Tibial nerve (tissue), 4 donors: ENCODE measurements at regions not wholly inside any gene's neighbourhood (a gene's known extent, or its start where the extent isn't known, plus 50 kb on each side); places are given as distances from the start of the nearest gene placed in this dataset.
"Not testable (repeated sequence)": the region's sequence is repeated elsewhere in the genome, so short reads cannot be mapped to it uniquely, and the experiment has no call there.

ENCODE experiments used
- DNase-seq, 2 donors: peaks; one replicate each; pipeline ENCODE4 v3.0.0-alpha.2; 2019; ENCODE audit warnings: low spot score in 2 of 2
- H3K27ac ChIP-seq, 4 donors: fragments of 200-600 bp; sonication (generic) in 3 of 4; one replicate each; pipeline ENCODE4 v1.5.1; 2017 to 2019; ENCODE audit warnings: mild to moderate bottlenecking in 1 of 4
- H3K27me3 ChIP-seq, 2 donors: fragments of 200-600 bp; sonication (generic) in 1 of 2; one replicate each; pipeline versions ENCODE4 v1.5.1 to v1.6.0; 2017 to 2019
- H3K36me3 ChIP-seq, 3 donors: fragments of 200-600 bp; sonication (generic); one replicate each; pipeline ENCODE4 v1.5.1; 2018 to 2019
- H3K4me1 ChIP-seq, 4 donors: fragments of 200-600 bp; sonication (generic) in 3 of 4; one replicate each; pipeline ENCODE4 v1.5.1; 2017 to 2019
- H3K4me3 ChIP-seq, 4 donors: fragments of 200-600 bp; sonication (generic) in 3 of 4; one replicate each; pipeline ENCODE4 v1.5.1; 2017 to 2019; ENCODE audit warnings: mild to moderate bottlenecking in 1 of 4, moderate library complexity in 1 of 4
- H3K9me3 ChIP-seq, 4 donors: fragments of 200-600 bp; sonication (generic) in 3 of 4; one replicate each; pipeline ENCODE4 v1.5.1; 2017 to 2019
- EP300 ChIP-seq, 2 donors: sonication (generic); formaldehyde crosslinking; IDR thresholded peaks; one replicate each; pipeline ENCODE4 v1.6.1; 2017; ENCODE audit warnings: antibody characterized with exemption in 2 of 2, mild to moderate bottlenecking in 1 of 2
- POLR2A ChIP-seq, 2 donors: fragments of 450-650 bp; IDR thresholded peaks; one replicate each; pipeline ENCODE4 v1.6.1; 2017; ENCODE audit warnings: antibody characterized with exemption in 2 of 2, mild to moderate bottlenecking in 2 of 2, moderate library complexity in 2 of 2
- WGBS, 2 donors: methylation state at CpG; one replicate each; pipeline ENCODE4 v1.1.5; 2018; 5-methylcytosine and 5-hydroxymethylcytosine counted together
- TF ChIP-seq, protein P1 (sequence below), 5 experiments: fragments of 200-600 bp in 3 of 5; fragments of 450-650 bp in 2 of 5; sonication (generic) in 3 of 5; IDR thresholded peaks; one replicate each; pipeline ENCODE4 v1.5.1; 2016 to 2019; ENCODE audit warnings: antibody characterized with exemption in 5 of 5, mild to moderate bottlenecking in 3 of 5, moderate library complexity in 2 of 5

DNA sequence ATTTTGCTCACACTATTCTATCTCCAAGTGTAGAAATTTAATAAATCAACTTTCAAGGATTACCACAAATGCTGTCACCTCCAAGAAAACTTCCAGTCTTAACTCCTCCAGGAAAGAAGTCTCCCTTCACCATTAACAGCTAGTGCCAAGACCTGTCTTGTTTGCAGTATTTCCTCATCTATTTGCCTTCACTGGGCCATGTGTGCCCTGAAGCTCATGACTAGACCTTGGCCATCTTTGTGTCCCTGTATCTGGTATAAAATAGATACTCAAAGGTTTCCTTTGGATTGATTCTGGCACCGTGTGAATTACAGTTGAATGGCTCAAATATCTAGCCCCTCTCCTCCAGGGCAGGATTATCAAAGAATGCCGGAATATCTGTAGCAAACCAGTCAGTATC is 346.7 kb upstream of the KLF4 start:
- no peaks in the 10 kb centered on the region for H3K9me3 ChIP-seq
- no peaks in the 10 kb centered on the region for H3K36me3 ChIP-seq
- H3K4me1 ChIP-seq, result no peaks in the 10 kb centered on the region
- no peak overlapping the region for H3K4me3 ChIP-seq
- H3K27me3 ChIP-seq, result no peaks in the 10 kb centered on the region
- 93 to 98% methylated on average over 2 of the region's 2 CpGs for WGBS, 2 donors
- TF ChIP-seq POLR2A (IDR thresholded peaks at IDR 0.05) (no peak), EP300 (IDR thresholded peaks at IDR 0.05) (no peak)
- no peak overlapping the region for H3K27ac ChIP-seq
- no peak for DNase-seq

- no peaks in the 10 kb centered on the region for H3K36me3 ChIP-seq
- H3K27ac ChIP-seq, result no peak overlapping the region
- no peak for TF ChIP-seq POLR2A (IDR thresholded peaks at IDR 0.05)
- TF ChIP-seq EP300 (IDR thresholded peaks at IDR 0.05), result peak in 1 of 2 donors; percentile 53
- no peaks in the 10 kb centered on the region for H3K4me1 ChIP-seq
- WGBS, 2 donors, result 82% methylated on average over 4 of the region's 4 CpGs
- DNase-seq, result no peak
- peaks cover 0 to 13% (median 3%) of the 10 kb centered on the region in 4 donors for H3K9me3 ChIP-seq
- H3K4me3 ChIP-seq, result no peak overlapping the region
- no peaks in the 10 kb centered on the region for H3K27me3 ChIP-seq
Observed at GRCh38 chr9:107833295-107833694, 343.7 kb upstream of the KLF4 start.

- H3K4me3 ChIP-seq, result no peak overlapping the region
- no peak for TF ChIP-seq EP300 (IDR thresholded peaks at IDR 0.05)
- TF ChIP-seq POLR2A (IDR thresholded peaks at IDR 0.05), result no peak
- no peaks in the 10 kb centered on the region for H3K36me3 ChIP-seq
- peaks cover 0 to 13% (median 3%) of the 10 kb centered on the region in 4 donors for H3K9me3 ChIP-seq
- H3K27ac ChIP-seq, result no peak overlapping the region
- no peak for DNase-seq
- 45 to 63% methylated on average over 4 of the region's 4 CpGs for WGBS, 2 donors
- H3K27me3 ChIP-seq, result no peaks in the 10 kb centered on the region
- H3K4me1 ChIP-seq, result no peaks in the 10 kb centered on the region
Observed at GRCh38 chr9:107832871-107833270, 343.3 kb upstream of the KLF4 start.

- Histone ChIP-seq H3K36me3 (no peaks in the 10 kb centered on the region), H3K9me3 (peaks cover 0 to 13% (median 3%) of the 10 kb centered on the region in 4 donors), H3K27me3 (no peaks in the 10 kb centered on the region), H3K27ac (no peak overlapping the region), H3K4me3 (no peak overlapping the region), H3K4me1 (no peaks in the 10 kb centered on the region)
- DNase-seq, result no peak
- 67 to 68% methylated on average over 3 of the region's 3 CpGs for WGBS, 2 donors
- no peak for TF ChIP-seq EP300 (IDR thresholded peaks at IDR 0.05)
- no peak for TF ChIP-seq POLR2A (IDR thresholded peaks at IDR 0.05)
- TF ChIP-seq, protein P1, sequence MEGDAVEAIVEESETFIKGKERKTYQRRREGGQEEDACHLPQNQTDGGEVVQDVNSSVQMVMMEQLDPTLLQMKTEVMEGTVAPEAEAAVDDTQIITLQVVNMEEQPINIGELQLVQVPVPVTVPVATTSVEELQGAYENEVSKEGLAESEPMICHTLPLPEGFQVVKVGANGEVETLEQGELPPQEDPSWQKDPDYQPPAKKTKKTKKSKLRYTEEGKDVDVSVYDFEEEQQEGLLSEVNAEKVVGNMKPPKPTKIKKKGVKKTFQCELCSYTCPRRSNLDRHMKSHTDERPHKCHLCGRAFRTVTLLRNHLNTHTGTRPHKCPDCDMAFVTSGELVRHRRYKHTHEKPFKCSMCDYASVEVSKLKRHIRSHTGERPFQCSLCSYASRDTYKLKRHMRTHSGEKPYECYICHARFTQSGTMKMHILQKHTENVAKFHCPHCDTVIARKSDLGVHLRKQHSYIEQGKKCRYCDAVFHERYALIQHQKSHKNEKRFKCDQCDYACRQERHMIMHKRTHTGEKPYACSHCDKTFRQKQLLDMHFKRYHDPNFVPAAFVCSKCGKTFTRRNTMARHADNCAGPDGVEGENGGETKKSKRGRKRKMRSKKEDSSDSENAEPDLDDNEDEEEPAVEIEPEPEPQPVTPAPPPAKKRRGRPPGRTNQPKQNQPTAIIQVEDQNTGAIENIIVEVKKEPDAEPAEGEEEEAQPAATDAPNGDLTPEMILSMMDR (IDR thresholded peaks at IDR 0.05), result no peak
Observed at GRCh38 chr9:107830479-107830878, 340.9 kb upstream of the KLF4 start.

DNA sequence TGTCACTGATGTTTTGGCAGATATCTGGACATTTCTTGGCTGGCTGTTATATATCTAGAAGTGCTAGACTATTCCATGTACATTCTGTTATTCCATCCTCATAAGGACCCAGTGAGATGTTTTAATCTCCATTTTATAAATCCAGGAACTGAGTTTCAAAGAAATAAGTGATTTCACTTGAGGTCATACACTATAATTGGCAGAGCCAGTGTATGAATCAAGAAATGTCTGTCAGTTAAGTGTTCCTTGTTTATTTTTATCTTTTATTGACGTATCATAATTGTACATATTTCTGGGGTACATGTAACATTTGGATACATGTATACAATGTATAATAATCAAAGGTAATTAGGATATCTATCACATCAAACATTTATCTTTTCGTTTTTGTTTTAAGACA is 338.3 kb upstream of the KLF4 start:
- no peak for DNase-seq
- TF ChIP-seq POLR2A (IDR thresholded peaks at IDR 0.05) (no peak), EP300 (IDR thresholded peaks at IDR 0.05) (no peak)
- TF ChIP-seq, protein P1 (IDR thresholded peaks at IDR 0.05), result no peak
- Histone ChIP-seq H3K4me1 (no peaks in the 10 kb centered on the region), H3K36me3 (no peaks in the 10 kb centered on the region), H3K27me3 (no peaks in the 10 kb centered on the region), H3K4me3 (no peak overlapping the region), H3K27ac (no peak overlapping the region), H3K9me3 (peaks cover 0 to 13% (median 3%) of the 10 kb centered on the region in 4 donors)
- WGBS, 2 donors, result 52 to 85% methylated on average over 2 of the region's 2 CpGs

DNA sequence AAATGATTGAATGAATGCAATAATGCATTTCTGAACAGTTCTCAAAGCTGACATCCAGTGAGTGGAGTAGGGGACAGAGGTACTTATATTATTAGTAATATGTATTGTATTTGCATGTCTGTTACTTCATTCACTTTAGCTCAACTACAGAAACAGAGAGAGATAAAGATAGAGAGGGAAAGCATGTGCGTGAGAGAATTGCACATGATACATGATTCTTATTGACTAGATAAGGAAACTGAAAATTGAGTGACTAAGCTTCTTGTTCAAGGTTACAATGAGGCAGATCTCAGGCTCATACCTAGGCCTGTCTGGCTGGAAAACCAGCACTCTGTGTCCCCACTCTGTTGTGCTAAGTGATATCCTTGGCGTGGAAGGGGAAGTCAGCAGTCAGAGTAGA is 337.7 kb upstream of the KLF4 start:
- H3K9me3 ChIP-seq, result peaks cover 0 to 13% (median 3%) of the 10 kb centered on the region in 4 donors
- H3K4me3 ChIP-seq, result no peak overlapping the region
- no peak for DNase-seq
- no peaks in the 10 kb centered on the region for H3K27me3 ChIP-seq
- H3K36me3 ChIP-seq, result no peaks in the 10 kb centered on the region
- H3K27ac ChIP-seq, result no peak overlapping the region
- TF ChIP-seq EP300 (IDR thresholded peaks at IDR 0.05), result no peak
- no peak for TF ChIP-seq POLR2A (IDR thresholded peaks at IDR 0.05)
- TF ChIP-seq, protein P1 (IDR thresholded peaks at IDR 0.05), result no peak
- H3K4me1 ChIP-seq, result no peaks in the 10 kb centered on the region
- 79 to 93% methylated on average over 2 of the region's 2 CpGs for WGBS, 2 donors

DNA sequence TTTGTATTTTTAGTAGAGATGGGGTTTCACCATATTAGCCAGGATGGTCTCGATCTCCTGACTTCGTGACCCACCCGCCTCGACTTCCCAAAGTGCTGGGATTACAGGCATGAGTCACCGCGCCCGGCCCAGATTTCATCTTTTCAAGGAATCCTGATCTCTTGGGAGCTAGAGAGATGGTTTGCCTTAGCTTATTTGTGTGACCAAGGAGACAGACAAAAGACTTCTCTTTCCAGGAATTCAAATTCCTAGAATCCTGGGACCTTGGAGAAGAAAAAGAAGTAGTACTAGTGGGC is 337.1 kb upstream of the KLF4 start:
- H3K27ac ChIP-seq, H3K4me3 ChIP-seq, H3K4me1 ChIP-seq, DNase-seq, H3K27me3 ChIP-seq, H3K36me3 ChIP-seq: not testable (repeated sequence)
- H3K9me3 ChIP-seq, result peaks cover 0 to 13% (median 3%) of the 10 kb centered on the region in 4 donors
- WGBS, 2 donors, result 96 to 99% methylated on average over 7 of the region's 7 CpGs
